Stimulated activated CD8-positive, alpha-beta memory T cell treated with anti-CD3 and anti-CD28 coated beads, Interleukin-2, amount 100 ng/mL, for 1 hour (primary cell): ENCODE measurements at regions not wholly inside any gene's neighbourhood (a gene's known extent, or its start where the extent isn't known, plus 50 kb on each side); places are given as distances from the start of the nearest gene placed in this dataset.

ENCODE experiments used
- DNase-seq, 2 donors: peaks; one replicate each; pipeline ENCODE4 v3.0.0-alpha.2; 2020; ENCODE audit warnings: low read depth in 2 of 2

DNA sequence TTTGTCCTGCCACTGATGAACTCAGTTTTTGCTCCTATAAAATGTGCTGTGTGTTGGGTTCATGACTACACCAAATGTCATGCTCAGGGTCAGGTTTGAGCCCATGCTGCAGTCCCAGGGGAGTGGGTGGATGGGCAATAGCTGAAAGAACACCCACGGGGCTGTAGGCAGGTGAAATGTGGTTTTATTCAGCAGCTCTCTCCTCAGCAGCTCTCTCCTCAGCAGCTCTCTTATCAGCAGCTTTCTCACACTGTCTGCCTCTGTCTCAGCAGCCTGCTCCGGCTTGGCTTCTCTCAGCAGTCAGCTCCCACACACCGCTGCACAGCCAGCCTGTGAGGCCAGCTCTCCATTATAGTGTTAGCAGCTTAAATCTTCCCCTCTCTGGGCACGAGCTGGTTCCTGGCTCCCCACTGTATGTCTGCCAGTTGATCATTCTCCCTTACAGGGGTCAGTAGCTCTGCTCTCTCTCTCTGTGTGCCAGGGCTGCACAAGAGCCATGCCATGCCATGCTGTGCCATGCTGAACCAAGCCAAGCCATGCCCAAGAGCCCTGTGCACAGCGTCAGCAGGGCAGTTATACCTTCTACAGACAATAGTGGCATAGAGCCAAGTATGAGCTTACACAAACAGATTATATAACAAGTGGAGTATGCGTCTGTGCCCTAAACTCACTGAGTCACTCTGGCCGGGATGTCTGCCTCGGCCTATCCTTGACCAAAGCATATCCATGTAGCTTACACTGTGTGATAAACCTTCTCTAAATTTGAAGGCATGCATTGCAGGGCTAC is 303.3 kb upstream of the TMPO start:
- no peak for DNase-seq

DNA sequence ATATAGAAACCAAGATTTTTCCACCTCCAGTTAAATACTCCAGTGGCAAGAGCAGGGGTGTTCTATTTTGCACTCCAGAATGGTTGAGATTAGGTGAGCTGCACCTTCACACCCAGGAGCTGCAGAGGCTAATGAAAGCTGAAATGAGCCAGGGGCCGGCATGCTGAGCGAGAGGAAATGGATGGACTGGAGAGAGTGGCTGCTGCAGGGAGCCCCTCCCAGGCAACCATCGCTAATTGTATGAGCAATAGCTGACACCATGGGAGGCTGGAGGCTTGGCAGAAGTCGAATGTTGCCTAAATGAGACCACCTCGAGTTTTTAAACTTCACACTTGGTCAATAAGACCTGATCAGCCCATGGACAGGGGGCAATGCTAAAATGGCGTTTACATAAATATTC is 301.8 kb upstream of the TMPO start:
- no peak for DNase-seq

DNA sequence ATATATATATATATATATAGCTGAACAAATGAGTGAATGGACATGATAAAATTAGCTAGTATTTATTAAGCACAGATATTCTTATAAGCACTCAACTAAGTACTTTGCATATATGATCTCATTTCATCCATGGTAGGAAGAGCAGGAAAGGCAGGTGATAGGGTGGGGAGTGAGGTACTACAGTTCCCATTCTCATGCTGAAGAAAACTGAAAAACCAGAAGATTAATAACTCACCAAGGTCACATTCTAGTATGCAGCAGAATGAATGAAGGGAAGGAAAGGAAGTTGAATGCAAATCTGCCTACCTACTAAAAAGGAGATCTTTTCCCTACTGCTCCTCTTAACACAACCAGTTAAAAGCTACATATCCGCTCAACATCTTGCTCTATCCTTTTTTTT is 298.1 kb upstream of the TMPO start:
- no peak for DNase-seq

DNA sequence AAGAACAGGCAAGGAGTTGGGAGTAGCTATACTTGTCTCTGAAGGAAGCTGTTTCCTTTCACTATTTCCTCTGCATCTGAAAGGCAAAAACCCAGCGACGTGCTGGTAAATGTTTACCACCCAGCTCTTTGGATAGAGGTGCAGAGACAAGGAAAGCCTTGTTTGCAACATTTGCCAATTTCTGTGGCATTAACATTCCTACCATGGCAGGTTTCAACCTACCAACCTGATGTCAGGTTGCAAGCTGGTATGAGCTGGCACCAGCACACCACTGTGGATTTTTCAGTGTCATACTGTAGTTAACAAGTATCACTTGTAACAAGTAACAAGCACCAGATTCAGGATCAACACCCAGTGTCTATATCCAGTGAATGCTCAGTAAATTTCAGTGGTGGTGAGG is 294.8 kb upstream of the TMPO start:
- no peak for DNase-seq

DNA sequence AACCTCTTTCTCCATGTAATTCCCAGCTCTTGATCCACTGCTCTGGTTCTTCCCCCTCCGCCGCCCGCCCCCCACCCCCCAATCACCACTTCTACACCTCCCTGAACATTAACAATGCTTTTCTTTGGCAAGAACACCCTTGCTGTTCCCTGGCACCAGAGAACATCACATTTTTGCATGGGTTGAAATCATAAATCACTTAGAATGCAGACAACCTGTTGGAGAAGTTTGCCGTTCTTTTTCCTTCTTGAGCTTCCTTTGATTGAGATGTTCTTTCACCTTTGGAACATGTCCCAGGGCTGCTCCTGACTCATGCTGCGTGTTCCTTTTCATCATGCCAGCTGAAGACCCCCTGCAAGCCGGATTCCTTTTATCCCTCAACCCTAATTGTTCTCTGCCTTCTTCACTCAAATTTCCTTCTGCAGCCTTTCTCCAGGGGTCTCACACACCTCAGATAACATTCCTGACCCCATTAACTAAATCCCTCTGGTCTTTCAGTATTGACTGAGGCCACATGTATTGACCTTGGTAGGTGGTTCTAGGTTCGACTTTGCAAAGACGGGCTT is 294.1 kb upstream of the TMPO start:
- DNase-seq = no peak

DNA sequence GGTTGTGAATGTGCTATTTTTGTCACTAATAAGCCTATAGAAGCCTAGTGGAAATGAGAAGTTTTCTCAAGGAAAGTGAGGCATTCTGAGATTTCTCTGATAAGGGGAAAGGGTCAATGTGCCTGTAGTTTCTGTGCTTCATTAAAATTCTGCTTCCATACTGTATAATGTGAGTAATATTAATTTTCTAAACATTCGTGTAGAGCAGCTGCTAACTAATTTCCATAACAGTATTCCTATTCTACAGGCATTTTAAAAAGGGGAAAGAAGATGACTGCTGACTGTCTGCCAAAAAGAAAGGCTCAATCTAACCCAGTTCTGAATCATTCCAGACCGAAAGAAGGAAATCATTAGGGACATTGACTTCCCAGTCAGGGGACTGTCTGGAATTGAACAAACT is 293.3 kb upstream of the TMPO start:
- no peak for DNase-seq

DNA sequence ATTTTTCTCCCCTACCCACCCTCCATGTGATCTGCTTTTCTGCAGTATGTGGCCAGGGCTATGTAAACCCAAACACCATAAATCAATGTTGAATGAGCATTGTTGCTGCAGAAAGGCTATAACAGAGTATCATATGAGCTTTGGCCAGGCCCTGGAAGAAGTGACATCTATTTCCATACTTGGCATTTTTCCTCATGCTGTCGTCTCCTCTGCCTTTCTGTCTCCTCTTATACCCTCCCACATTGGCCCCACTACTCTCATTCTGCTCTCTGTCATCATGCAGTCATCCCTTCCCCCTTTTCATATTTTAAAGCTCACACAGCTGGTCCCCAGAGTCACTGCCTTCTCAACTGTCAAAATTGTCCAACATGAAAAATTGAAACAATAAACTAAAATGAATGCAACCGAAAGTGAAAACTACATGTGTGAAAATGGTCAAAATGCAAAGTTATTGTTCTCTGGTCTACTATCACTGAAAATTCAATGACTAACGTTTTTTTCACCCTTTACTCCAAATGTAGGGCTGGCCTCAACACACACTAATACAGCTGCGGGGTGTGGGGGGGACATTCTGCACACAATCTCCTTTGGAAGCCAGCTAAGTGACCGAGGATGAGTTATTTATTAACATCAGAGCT is 290.7 kb upstream of the TMPO start:
- no peak for DNase-seq

DNA sequence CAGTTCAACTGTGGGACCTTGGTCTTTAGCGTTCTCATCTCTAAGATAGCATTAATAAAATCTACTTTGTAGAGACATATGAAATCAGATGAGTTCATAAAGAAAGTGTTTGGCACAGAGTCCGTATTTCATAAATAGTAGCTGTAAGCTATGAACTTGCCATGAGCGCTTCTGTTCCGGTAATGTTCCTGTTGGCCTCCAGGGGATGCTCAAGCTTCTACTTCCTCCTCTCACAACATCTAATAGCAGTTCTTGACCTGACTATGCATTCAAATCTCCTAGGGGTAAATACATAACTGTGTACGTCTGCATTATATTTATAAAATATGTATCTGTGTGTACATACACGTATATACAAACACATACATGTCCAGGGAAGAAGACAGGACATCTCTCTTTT is 288.2 kb upstream of the TMPO start:
- no peak for DNase-seq

DNA sequence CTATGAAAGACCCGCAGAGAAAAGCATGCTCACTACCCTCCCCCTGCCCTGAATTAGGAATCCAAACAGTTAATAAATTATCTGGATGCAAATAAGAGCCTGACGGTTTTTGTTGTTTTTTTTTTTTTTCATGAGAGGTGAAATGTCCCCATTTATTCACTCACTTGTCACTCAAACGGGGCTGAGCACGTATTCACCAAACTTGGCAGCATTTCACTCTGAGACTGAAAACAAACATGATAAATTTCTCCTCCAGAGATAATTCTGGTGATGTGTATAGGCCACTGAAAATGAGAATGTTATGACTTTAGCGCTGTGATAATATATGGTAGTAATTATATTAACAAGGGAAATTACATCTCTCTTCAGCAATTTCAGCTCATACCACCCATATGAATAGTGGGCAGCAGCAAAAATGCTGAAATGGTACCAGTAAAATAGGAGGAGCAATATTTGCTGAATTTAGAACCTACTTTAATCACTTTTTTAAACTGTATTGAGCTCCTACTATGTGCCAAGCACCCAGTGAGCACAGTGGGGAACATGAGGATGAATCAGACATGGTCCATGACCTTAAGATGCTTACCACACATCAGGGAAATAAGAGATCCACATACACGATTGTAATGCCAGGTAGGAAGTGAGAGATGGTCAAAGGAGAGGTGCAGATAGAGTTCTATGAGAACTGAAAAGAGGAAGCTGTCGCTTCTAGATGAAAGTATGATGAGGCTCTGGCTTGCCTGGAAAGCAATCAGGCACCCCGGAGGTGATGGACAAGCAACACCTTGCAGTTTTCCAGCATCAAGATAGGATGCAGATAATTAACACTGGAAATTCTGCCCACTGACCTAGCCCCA is 286.5 kb upstream of the TMPO start:
- no peak for DNase-seq

DNA sequence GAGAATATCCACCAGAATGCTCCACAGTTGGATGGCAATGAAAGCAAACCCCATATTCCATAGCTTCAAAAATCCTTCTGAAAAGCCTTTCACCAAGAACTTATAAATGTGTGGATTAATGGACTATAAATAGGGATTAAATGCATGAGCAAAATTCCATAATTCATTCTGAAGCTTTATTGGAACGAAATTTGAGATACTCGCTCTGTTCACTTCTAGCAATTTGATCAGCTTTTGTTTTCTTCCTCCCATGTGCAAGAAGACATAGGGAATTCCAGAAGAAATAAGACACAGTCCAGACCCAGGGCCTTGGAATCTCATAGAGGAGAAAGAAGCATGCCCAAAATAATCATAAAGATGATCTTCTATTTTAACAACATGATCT is 285.9 kb upstream of the TMPO start:
- no peak for DNase-seq

DNA sequence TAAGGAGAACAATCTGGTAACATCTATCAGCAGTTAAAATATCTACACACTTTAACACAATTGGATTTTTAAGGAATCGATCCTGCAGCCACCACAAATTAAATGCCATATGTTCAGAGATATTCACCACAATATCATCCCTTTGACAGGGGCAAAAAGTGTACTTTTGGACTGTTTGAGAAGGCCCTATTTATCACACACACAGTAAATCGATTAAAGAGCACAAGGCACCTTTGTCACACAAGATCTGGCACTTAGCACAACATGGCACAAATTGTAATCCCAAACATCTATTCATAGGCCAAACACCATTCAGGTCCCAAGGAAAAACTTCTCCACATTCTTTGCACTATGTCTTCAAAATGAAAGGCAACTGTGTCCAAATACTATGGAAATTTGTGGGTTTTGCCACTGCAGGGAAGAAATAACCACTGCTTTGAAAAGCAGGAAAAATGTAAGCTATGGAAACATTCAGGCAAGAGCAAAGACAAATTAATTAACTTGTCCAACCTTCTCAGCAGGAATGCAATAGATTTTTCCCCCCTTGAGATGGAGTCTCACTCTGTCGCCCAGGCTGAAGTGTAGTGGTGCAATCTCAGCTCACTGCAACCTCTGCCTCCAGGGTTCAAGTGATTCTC is 282.5 kb upstream of the TMPO start:
- DNase-seq = no peak

DNA sequence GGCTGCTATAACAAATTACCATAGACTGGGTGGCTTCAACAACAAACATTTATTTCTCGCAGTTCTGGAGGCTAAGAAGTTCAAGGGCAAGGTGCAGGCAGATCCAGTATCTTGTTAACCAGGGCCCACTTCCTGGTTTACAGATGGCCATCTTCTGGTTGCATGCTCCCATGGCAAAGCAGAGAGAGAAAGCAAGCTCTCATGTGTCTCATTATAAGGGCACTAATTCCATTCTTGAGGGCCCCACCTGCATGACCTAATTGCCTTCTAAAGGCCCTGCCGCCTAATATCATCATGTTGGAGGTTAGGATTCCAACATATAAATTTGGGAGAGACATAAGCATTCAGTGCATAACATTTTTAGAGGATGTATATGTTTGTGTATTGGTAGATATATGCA is 280.1 kb upstream of the TMPO start:
- no peak for DNase-seq

DNA sequence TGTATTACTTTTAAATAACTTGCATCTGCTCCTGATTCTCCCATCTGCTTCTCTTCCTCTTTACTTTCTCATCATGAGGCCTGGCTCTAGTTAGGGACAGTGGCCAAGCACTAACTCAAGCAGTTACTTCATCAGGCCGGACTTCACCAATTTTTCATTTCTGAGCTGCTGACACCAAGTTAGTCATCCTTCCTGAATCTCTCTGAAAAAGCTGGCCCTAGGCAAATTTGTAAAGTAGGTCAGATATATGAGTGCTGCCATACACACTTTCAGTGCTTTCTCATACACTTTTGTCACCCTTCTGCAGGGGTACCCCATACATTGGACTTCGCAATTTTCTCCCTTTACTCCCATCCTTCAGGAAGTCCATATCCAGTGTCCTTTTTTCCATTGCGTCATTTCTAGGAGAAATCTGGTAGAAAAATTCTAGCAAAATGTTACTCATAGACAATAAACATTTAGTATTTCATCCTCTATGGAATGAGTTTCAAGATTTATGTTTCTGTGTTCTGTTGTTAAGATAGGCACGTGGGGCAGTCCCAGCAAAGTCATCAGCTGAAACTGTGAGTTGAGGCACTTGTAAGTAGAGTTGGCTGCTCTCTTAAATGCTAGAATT is 276.8 kb upstream of the TMPO start:
- no peak for DNase-seq

DNA sequence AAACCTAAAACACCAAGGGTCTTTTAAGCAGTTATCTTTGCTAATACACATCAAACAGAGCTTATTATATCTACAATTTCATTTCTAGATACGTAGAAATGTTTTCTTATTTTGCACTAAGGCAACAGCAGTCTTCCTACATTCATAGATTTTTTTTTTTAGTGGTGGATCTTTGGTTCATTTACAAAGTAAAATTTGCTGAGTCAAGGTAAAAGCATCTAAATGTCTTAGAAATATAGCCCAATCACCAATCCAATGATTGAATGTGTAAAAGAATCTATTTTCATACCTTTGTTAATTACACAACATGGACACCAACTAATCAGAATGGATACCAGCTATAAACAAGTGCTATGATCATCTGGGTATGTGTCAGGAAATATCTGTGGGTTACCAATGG is 272.2 kb upstream of the TMPO start:
- DNase-seq = no peak

DNA sequence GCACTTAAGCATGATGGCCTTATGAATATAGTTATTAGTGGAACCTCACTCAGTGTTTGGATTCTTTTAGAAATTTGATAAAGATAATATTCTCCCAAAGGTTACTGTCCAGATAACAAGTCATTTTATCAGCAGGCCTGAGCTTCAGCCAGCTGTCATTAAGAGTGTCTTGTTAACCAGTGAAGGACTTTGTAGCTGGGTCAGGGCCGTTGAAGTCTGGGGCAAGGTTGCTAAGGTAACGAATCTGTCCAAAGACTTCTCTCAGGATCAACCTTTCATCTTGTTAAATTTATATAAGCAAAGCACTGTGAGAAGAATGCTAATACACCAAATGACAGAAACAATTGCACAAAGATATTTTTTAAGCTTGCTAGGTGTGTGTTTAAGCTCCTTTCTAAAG is 271.3 kb upstream of the TMPO start:
- DNase-seq = no peak

DNA sequence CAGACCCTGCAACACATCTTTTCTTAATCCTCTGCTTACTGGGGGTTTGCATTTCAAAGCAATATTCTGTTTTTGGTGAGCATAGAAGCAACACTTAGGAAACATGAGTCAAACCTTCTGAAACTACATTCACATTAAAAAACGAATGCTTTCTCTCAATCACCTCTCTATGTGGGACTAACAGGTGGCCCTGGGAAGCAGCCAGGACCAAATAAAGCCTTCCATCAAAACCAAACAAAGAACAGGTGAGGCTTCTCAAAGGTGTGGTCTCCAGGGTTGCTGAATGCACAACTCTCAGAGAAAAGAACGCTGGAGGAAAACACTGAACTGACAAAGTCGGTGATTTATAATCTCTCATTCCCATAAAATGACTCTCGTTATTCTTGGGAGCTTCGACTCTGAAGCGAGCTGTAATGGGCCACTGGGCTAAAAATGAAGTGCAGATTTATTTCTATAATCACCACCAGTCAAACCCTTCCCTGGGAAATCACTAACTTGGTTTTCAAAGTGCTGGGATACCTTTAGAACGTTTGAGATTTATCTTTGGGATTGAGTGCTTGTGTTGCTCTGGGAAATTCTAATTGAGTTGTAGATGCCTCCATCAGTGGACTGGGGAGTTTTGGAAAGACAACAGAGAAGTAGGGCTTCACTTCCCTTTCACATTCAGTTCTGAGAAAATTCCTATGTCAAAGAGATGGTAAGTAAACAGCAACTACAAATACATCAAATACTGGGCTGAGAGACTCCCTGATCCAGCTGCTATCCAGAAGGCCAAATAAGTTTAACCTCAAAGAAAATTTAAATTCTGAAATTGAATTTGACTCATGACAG is 262.0 kb upstream of the TMPO start:
- DNase-seq = no peak

DNA sequence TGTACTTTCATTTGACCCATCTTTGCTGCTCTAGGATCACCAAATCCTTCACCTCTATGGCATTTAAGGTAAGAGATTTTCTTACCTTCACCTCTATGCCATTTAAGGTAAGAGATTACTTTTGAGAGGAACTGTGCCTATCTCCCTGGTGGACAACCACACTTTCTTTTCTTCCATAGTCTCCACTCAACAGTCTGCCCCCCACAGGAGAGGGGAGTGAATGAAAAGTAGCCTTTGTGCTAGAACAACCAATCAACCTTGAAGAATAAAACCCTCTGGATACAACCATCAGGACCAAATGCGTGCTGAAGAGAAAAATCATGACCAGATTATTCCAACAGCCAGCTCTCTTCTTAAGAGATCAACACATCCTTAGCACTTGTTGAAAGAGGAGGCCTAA is 258.6 kb upstream of the TMPO start:
- no peak for DNase-seq

DNA sequence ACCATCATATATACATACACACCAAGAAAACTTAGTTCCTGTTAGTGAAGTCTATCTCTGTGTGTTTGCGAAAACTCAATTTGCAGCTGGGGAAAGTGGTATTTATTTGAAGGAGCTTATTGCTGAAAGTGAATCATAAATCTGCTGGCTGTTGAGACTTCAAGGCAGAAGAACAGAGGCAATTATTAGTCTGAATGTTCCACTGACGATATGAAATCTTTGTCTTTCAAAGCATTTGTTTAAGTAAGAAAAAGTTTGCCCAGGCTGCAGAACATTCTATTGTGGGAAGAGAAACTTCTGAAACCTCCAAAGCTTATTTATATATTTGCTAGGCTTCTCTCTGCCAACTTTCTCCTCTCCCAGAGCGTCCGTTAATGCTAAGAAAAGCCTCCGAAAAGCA is 255.7 kb upstream of the TMPO start:
- DNase-seq = no peak

DNA sequence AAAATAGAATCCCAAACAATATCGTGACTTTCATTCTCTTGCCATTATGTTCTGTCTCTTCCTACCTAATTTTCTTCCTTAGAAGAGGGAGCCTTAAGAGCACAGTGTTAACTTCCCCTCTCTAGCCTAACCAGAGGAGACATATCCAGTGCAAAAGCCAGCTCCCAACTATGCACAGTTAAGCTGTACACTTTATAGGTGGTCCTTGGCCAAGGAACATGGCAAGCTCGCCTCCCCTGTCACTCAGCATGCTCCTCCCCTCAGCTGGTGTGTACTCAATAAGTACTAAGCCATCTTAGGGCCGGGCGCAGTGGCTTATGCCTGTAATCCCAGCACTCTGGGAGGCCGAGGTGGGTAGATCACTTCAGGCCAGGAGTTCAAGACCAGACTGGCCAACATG is 255.1 kb upstream of the TMPO start:
- no peak for DNase-seq

DNA sequence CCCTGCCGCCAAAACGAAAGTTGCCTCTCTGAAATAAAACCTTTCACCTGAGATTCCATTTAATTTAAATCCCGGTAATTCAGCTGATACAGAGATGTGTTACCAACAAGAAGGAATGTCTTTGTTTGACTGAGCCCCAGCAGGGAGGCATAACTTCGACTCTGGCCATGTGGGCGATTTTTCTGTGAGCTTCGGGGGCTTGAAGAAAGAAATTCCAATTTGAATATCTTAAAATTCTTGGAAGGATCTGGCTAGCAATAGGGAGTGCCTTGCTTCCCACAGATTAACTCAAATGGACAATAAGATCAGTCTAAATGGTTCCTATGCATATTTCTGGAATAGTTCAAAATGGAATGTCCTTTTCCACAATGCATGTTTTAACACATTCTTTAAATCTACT is 252.5 kb upstream of the TMPO start:
- no peak for DNase-seq
